Neural cell (in vitro differentiated cells): ENCODE measurements at regions not wholly inside any gene's neighbourhood (a gene's known extent, or its start where the extent isn't known, plus 50 kb on each side); places are given as distances from the start of the nearest gene placed in this dataset.

Experiments
- EP300 ChIP-seq: fragments of 450-650 bp; conservative IDR thresholded peaks from 2 replicates; pipeline ENCODE4 v1.6.1; 2014; ENCODE audit warnings: antibody characterized with exemption, mild to moderate bottlenecking, moderate library complexity; ENCODE audit not compliant: poor library complexity, severe bottlenecking
- EZH2 ChIP-seq: fragments of 200-600, 300-800 bp; shearing (Covaris generic), sonication (generic); IDR thresholded peaks from 2 replicates; pipeline ENCODE4 v1.6.1; 2014; ENCODE audit warnings: antibody characterized with exemption, low read length, borderline replicate concordance, mild to moderate bottlenecking; ENCODE audit not compliant: insufficient read depth, poor library complexity, severe bottlenecking
- POLR2AphosphoS5 ChIP-seq: IDR thresholded peaks from 2 replicates; pipeline ENCODE4 v1.6.1; 2012
- TF ChIP-seq, protein P1 (sequence below): fragments of 450-650 bp; IDR thresholded peaks from 2 replicates; pipeline ENCODE4 v1.5.1; 2014; ENCODE audit warnings: antibody characterized with exemption, mild to moderate bottlenecking, moderate library complexity; ENCODE audit not compliant: poor library complexity, severe bottlenecking
- TF ChIP-seq, protein P2 (sequence below): IDR thresholded peaks from 2 replicates; pipeline ENCODE4 v1.6.1; 2012; ENCODE audit warnings: borderline replicate concordance

DNA sequence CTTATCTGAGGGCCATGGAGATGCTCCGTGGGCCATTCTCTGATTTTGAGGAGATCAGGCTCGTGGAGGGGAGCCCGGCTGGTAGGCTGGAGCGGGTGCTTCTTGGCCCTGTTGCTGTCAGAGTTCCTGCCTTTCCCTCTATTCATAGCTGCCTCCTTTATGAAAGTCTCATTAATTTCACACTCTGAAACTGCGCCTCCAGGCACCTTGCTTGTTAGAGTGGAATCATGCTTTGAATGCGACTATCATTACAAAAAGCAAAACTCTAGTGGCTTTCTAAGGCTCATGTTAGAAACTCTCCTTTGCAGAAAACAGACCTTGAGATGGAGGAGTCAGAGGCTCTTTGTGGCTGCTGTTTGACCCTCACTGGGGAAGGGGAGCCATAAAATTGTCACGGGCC is 131.0 kb upstream of the SNTG2 start:
- TF ChIP-seq EP300 (no peak), EZH2 (no peak), POLR2AphosphoS5 (no peak)
- TF ChIP-seq, protein P1, sequence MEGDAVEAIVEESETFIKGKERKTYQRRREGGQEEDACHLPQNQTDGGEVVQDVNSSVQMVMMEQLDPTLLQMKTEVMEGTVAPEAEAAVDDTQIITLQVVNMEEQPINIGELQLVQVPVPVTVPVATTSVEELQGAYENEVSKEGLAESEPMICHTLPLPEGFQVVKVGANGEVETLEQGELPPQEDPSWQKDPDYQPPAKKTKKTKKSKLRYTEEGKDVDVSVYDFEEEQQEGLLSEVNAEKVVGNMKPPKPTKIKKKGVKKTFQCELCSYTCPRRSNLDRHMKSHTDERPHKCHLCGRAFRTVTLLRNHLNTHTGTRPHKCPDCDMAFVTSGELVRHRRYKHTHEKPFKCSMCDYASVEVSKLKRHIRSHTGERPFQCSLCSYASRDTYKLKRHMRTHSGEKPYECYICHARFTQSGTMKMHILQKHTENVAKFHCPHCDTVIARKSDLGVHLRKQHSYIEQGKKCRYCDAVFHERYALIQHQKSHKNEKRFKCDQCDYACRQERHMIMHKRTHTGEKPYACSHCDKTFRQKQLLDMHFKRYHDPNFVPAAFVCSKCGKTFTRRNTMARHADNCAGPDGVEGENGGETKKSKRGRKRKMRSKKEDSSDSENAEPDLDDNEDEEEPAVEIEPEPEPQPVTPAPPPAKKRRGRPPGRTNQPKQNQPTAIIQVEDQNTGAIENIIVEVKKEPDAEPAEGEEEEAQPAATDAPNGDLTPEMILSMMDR = no peak
- TF ChIP-seq, protein P2, sequence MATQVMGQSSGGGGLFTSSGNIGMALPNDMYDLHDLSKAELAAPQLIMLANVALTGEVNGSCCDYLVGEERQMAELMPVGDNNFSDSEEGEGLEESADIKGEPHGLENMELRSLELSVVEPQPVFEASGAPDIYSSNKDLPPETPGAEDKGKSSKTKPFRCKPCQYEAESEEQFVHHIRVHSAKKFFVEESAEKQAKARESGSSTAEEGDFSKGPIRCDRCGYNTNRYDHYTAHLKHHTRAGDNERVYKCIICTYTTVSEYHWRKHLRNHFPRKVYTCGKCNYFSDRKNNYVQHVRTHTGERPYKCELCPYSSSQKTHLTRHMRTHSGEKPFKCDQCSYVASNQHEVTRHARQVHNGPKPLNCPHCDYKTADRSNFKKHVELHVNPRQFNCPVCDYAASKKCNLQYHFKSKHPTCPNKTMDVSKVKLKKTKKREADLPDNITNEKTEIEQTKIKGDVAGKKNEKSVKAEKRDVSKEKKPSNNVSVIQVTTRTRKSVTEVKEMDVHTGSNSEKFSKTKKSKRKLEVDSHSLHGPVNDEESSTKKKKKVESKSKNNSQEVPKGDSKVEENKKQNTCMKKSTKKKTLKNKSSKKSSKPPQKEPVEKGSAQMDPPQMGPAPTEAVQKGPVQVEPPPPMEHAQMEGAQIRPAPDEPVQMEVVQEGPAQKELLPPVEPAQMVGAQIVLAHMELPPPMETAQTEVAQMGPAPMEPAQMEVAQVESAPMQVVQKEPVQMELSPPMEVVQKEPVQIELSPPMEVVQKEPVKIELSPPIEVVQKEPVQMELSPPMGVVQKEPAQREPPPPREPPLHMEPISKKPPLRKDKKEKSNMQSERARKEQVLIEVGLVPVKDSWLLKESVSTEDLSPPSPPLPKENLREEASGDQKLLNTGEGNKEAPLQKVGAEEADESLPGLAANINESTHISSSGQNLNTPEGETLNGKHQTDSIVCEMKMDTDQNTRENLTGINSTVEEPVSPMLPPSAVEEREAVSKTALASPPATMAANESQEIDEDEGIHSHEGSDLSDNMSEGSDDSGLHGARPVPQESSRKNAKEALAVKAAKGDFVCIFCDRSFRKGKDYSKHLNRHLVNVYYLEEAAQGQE = no peak
